ENCODE measurements at regions not wholly inside any gene's neighbourhood (a gene's known extent, or its start where the extent isn't known, plus 50 kb on each side); places are given as distances from the start of the nearest gene placed in this dataset.

DNA sequence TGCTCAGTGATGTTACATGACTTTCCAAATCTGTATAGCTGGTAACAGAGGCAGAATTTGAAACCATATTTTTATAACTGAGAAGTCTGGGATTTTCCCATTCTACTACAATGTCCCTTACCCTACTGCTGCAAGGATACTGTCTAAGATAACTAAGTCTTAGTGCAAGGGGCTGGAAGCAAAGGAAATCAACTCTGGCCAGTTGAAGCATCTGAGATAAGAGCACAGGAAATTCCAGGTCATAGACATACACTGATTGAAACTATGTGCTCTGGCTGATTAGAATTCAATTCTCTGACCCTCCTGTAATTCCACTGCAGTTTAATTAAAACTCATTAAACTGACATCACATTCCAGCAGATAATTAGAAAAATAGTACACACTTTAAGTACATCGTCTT is 267.7 kb upstream of the C1orf87 start:
- DNase-seq (ENCODE audit: low spot score), result no peak
- H3K27ac ChIP-seq, result no peak overlapping the region
- ChIA-PET POLR2A (ENCODE audit: low non-redundant PET) (no interaction called here), CTCF (no interaction called here)
- TF ChIP-seq, protein P1, sequence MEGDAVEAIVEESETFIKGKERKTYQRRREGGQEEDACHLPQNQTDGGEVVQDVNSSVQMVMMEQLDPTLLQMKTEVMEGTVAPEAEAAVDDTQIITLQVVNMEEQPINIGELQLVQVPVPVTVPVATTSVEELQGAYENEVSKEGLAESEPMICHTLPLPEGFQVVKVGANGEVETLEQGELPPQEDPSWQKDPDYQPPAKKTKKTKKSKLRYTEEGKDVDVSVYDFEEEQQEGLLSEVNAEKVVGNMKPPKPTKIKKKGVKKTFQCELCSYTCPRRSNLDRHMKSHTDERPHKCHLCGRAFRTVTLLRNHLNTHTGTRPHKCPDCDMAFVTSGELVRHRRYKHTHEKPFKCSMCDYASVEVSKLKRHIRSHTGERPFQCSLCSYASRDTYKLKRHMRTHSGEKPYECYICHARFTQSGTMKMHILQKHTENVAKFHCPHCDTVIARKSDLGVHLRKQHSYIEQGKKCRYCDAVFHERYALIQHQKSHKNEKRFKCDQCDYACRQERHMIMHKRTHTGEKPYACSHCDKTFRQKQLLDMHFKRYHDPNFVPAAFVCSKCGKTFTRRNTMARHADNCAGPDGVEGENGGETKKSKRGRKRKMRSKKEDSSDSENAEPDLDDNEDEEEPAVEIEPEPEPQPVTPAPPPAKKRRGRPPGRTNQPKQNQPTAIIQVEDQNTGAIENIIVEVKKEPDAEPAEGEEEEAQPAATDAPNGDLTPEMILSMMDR (conservative IDR thresholded peaks at IDR 0.05; ENCODE audit: low read depth), result no peak

DNA sequence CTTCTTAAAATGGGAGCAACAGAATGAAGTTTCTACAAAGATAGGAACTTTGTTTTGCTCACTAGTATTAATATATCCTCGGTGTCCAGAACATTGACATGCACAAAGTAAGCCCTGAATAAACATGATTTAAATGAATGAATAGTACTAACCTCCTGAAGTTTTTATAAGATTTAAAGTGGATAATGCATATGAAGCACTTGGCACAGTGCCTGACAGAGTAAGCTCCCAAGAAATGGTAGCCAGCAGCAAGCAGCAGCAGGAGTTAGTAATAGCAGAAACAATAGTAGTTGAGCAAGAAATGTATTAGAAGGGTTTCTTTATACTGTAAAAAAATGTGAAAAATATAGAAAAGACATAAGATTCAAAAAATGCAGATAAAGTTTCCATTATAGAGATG is 258.1 kb upstream of the C1orf87 start:
- ChIA-PET POLR2A (ENCODE audit: low non-redundant PET) (no interaction called here), CTCF (no interaction called here)
- TF ChIP-seq, protein P1 (conservative IDR thresholded peaks at IDR 0.05; ENCODE audit: low read depth), result no peak
- DNase-seq (ENCODE audit: low spot score), result no peak
- H3K27ac ChIP-seq, result no peak overlapping the region

DNA sequence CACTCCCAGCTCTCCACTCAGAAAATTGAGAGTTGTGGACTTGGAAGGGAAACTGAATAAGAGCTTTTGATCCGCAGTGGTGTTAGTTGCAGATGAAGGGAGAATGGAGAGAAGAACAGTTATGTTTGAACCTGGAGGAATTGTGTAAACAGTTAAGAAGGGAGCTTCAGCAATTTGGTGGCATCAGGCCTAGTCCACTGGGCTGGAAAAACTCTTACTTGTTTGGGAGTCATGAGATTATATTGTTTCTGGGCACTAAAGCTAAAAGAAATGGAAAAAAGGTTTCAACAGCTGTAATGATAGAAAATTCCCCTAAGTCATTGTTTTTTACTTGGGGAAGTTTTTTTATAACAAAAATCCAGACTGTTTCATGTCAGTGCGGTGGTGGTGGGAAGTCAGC is 256.1 kb upstream of the C1orf87 start:
- ChIA-PET POLR2A (ENCODE audit: low non-redundant PET) (no interaction called here), CTCF (no interaction called here)
- no peak overlapping the region for H3K27ac ChIP-seq
- TF ChIP-seq, protein P1 (conservative IDR thresholded peaks at IDR 0.05; ENCODE audit: low read depth), result no peak
- DNase-seq (ENCODE audit: low spot score), result no peak

DNA sequence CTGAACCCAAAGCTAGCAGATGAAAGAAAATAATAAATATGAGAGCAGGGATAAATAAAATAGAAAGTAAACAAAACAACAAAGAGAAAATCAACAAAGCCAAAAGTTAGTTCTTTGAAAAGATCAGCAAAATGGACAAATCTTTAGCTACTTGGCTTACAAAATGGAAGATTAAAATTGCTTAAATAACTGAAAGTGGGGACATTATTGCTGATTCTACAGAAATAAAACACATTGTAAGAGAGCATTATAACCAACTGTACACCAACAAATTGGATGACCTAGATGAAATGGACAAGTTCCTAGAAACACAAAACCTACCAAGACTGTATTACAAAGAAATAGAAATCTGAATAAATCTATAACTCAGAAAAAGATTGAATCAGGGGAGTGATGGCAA is 238.3 kb upstream of the C1orf87 start:
- ChIA-PET CTCF (interaction anchor here (0.5 kb wide), 1 partner anchor 536 kb away, joined by 3 read pairs; no protein-coding TSS in a partner anchor), POLR2A (ENCODE audit: low non-redundant PET) (no interaction called here)
- no peak overlapping the region for H3K27ac ChIP-seq
- no peak for DNase-seq (ENCODE audit: low spot score)
- TF ChIP-seq, protein P1 (conservative IDR thresholded peaks at IDR 0.05; ENCODE audit: low read depth), result no peak

DNA sequence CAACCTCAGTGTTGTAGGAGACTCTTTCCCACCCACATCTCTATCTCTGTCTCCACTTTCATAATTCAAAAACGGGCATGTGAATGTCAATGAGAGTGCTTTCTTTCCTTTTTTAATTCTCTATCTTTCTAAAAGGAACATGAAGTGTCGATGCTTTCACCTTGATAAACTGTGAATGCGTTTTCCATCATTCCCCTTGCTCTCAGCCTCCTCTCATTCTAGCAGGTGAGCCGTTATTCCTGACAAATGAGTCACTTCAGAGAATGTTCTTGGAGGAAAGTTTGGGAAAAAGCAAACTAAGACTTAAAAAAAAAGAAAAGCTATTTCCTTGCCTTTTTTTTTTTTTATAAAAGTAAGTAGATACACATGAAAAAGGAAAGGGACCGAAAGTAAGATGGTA is 226.0 kb upstream of the C1orf87 start:
- ChIA-PET POLR2A (ENCODE audit: low non-redundant PET) (no interaction called here), CTCF (no interaction called here)
- TF ChIP-seq, protein P1 (conservative IDR thresholded peaks at IDR 0.05; ENCODE audit: low read depth), result no peak

DNA sequence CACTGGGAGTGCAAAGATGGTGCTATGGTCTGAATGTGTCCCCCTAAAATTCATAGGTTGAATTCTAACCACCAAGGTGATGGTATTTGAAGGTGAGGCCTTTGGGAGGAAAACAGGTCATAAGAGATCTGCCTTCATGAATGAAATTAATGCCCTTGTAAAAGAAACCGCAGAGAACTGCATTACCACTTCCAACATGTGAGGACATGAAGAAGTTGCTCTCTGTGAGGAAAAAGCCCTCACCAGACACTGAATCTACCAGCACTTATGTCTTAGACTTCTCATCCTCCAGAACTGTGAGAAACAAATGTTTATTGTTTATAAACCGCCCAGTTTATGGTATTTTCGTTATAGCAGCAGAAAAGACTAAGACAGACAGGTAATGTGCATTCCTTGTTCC is 224.7 kb upstream of the C1orf87 start:
- TF ChIP-seq, protein P1 (conservative IDR thresholded peaks at IDR 0.05; ENCODE audit: low read depth), result no peak
- no peak overlapping the region for H3K27ac ChIP-seq
- CTCF ChIA-PET, result no interaction called here
- POLR2A ChIA-PET (ENCODE audit: low non-redundant PET), result no interaction called here
- no peak for DNase-seq (ENCODE audit: low spot score)

More for the DNA sequence above, 226.0 kb upstream of the C1orf87 start:
- no peak for DNase-seq (ENCODE audit: low spot score)
- no peak overlapping the region for H3K27ac ChIP-seq

DNA sequence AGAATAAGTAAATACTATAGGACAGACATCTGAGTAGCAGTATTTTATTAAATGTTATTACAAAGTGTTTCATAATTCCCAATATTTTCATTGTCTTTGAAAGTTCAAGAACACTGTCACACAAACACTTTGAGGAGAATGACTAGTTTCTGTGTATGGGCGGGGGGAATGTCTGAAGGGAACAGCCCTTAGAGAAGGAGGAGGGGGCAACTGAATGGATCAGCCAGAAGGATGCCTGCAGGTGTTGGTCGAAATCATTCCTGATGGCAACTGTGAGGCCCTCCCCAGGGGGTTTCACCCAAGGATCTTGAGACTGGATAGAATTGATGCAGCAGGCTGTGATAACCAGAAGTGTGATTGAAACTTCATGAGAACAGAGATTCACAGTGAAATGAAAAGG is 223.2 kb upstream of the C1orf87 start:
- DNase-seq (ENCODE audit: low spot score), result no peak
- CTCF ChIA-PET, result interaction anchor here (0.6 to 0.7 kb wide), 2 partner anchors 108 to 505 kb away, joined by 3 read pairs; no protein-coding TSS in a partner anchor
- POLR2A ChIA-PET (ENCODE audit: low non-redundant PET), result no interaction called here
- TF ChIP-seq, protein P1 (conservative IDR thresholded peaks at IDR 0.05; ENCODE audit: low read depth), result no peak
- no peak overlapping the region for H3K27ac ChIP-seq
